Activated naive CD4-positive, alpha-beta T cell (primary cell): ENCODE measurements at regions not wholly inside any gene's neighbourhood (a gene's known extent, or its start where the extent isn't known, plus 50 kb on each side); places are given as distances from the start of the nearest gene placed in this dataset.

Experiments used
- DNase-seq, 4 experiments: peaks; one replicate each; lab custom pipeline; 2025; lab: John Stamatoyannopoulos, UW

GRCh38 chr4:37771771-37772170, 54.7 kb upstream of the PGM2 start:
- DNase-seq: no peak

DNA sequence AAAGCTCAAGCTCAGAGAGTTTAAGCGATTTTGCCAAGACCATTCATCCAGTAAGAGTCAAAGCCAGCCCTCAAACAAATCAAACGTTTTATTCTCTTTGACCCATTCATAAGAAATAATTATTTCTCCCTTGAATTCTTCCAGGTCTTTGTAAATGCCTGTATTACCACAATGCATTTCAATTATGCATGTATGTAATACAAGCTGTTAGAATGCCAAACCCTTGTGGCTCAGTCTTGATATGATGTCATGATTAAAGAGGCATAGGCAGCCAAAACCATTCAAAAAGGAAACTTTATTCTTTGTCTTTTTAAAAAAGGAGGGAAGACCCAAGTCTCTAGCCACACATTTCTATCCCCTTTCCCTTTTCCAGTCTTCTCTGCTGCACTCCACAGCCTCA, 56.5 kb upstream of the PGM2 start:
- no peak for DNase-seq

DNA sequence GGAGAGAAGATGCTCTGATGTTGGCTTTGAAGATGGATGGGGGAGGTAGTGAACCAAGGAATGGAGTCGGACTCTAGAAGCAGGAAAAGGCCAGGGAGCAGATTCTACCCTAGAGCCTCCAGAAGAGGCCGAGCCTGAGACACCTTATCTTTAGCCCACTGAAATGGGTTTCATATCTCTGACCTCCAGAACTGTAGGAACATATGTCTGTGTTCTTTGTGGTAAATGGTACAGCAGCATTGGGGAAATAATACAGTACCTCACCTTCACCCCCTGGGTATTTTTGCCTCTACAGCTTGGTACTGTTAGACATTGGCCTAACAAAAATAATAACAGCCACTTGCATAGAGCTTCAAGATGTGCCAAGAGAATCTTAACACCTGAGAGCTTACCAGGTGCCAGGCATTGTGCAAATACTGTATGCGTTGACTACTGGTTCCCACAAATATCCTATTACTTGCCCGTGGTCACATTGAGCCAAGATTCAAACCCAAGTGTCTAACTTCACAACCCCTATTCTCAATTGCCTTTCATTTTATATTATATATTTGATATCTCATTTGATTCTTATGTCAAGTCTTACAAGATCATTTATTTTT, 57.0 kb upstream of the PGM2 start:
- no peak for DNase-seq

- DNase-seq: no peak
Observed at GRCh38 chr4:37767546-37767945, 58.9 kb upstream of the PGM2 start.

DNA sequence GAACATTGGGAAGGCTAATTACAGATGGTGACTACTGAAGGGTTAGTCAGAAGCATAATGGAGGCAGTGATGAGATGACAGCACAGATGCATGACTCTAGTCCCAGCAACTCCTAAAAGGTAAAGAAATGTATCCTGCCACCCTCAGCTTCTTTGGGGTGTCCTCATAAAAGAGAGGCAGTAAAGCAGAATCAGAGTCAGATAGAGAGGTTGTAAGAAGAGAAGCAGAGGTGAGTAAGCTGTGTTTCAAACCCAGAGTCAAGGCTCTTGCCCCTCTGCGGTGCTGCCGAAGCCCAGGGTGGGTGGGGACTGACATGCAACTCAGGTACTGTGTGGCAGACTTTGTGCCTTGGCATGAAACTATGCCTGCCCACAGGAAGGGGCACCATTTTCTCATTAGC, 59.5 kb upstream of the PGM2 start:
- DNase-seq: no peak

GRCh38 chr4:37765741-37766140, 60.7 kb upstream of the PGM2 start:
- DNase-seq: no peak

- no peak for DNase-seq
Observed at GRCh38 chr4:37763831-37764230, 62.7 kb upstream of the PGM2 start.

DNA sequence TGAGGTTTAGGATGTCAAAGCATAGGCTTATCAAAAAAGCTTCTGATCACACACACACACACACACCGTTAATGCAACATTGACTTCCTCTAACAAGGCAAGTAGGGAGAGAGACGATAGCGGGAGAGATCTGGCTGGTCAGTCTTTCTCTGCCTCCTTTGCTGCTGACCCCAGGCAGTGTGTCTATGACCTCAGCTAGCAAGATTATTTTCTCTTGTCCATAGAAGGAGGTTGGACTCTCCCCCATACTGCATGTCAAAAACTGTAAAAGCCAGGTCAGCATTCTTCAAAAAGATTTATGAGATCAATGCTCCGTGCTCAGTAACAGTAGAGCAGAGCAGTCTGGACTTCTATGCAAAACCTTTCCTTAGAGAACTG, 63.5 kb upstream of the PGM2 start:
- DNase-seq: no peak

GRCh38 chr4:37762294-37762990, 64.0 kb upstream of the PGM2 start:
- DNase-seq: no peak

DNA sequence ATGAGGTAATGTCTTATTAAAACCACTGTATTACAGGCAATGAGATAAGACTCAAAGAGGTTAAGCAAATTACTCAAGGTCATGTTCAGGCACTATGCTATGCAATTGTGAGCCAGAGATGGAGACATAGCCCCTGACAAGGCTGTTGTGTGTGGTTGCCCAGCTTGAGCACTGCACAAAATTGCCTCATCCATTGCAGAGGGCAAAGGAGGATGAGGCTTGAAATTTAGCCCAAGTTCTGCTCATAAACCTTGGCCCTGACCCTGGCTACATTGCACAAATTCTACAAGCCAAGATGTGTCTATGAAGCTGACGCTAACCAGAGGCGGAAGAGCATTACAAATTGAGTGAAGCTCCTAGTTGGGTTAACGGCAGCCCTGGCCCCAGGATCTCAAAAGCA, 65.6 kb upstream of the PGM2 start:
- DNase-seq: no peak

GRCh38 chr4:37759833-37760232, 66.7 kb upstream of the PGM2 start:
- DNase-seq: no peak

DNA sequence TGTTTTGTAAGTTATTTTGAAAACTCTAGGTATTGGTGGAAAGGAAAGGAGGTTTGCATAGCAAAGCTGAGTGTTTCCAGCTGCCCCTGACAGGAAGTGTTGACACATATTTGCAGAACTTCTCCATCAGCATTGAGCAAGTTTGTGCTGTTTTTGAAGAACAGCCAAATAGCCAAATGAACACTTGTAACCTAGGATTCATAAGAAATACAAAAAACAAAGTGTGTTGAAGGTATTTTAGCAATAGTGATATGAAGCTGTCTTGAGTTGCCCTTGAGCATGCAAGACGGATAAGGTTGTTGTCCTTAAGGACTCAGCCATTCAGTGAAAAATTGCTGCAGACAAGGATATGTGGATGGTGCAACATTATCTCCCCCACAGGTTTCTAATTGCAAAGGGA, 68.3 kb upstream of the PGM2 start:
- no peak for DNase-seq

GRCh38 chr4:37757761-37758160, 68.7 kb upstream of the PGM2 start:
- no peak for DNase-seq

GRCh38 chr4:37757121-37757520, 69.4 kb upstream of the PGM2 start:
- DNase-seq: no peak

DNA sequence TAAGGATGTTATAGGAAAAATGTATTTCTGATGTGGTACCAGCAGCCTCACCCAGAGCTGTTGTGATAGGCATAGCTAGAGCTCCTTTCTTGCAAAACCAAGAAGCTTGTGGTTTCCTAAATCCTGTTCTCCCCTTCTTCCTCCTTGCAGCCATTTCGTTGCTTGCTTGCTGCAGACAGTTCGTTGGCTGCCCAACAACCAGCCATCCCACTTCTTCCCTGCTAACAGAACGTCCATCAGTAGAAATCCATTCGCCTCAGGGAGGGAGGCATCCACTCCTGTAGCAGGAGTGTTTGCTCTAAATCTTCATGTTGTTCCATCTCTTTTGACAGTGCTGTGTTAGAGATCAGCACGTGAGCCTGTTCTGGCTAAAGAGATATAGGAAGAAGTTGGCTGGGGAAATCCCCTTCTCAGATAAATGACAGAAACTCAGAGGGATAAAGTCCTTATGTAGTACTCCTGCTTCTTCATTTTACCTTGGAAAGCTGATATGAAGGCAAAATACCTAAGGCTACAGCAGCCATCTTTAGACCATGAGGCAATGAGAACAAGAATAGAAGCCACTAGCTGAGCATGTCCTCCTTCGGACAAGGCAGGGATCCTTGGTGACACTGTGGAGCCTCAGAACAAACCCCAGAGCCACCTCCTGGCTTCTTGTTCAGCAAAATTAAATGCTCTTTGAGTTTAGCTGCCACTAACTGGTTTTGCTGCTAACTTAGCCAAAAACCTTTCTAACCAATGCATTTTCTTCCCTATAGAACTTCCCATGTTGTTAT, 68.4 kb upstream of the RELL1 start:
- DNase-seq: no peak

- no peak for DNase-seq
Observed at GRCh38 chr4:37749398-37749988, 63.3 kb upstream of the RELL1 start.

DNA sequence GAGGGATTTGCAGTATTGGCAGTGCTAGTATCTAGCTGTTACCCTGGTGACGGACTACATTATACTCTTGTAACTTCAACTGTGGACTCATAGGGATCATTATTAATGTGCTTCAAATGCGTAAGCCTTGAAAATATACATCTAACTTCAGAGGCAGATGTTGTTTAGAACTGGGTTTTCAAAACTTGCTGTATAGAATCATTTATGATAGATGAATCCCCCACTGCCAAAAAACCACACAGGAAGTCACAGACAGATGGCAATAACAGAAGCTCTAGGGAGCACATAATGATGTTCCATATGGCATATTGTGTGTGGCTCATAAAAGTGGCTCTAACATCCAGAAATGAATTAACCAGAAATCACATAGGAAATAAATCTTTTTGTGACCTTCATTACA, 62.3 kb upstream of the RELL1 start:
- DNase-seq: no peak

GRCh38 chr4:37747772-37748330, 61.7 kb upstream of the RELL1 start:
- DNase-seq: no peak

DNA sequence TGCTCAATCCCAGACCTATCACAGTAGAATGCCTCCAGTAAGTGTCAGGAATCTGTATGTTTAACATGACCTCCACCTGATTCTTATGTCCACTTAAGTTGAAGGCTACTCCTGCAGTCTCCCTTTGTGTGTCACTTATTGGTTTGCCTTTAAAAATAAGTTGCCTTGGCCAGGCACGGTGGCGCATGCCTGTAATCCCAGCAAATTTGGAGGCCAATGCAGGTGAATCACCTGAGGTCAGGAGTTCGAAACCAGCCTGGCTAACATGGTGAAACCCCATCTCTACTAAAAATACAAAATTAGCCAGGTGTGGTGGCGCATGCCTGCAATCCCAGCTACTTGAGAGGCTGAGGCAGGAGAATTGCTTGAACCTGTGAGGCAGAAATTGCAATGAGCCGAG, 60.7 kb upstream of the RELL1 start:
- peak in 1 of 4 experiments; percentile 13 for DNase-seq

DNA sequence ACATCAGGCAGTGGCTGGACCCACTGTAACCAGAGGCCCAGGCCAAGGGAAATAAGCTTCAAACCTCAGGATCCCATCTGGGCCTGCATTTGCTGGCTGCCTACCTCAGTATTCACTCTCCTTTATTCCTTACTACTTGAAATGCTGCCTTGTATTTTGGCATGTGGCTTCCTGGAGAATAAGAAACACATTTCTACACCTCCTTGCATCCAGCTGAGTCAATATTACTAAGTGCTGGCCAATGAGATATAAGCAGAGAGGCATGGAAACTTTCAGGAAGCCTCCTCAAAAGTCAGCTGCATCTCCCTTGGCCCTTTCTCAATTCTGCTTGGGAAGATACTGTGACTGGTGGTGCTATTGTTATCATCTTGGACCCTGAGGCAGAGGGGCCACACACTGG, 59.8 kb upstream of the RELL1 start:
- DNase-seq: no peak

- no peak for DNase-seq
Observed at GRCh38 chr4:37742149-37742548, 56.0 kb upstream of the RELL1 start.

- DNase-seq: no peak
Observed at GRCh38 chr4:37741564-37741963, 55.4 kb upstream of the RELL1 start.

GRCh38 chr4:37740546-37740945, 54.4 kb upstream of the RELL1 start:
- DNase-seq: no peak
